HepG2 (cell line): ENCODE measurements at regions not wholly inside any gene's neighbourhood (a gene's known extent, or its start where the extent isn't known, plus 50 kb on each side); places are given as distances from the start of the nearest gene placed in this dataset.
"Not testable (repeated sequence)": the region's sequence is repeated elsewhere in the genome, so short reads cannot be mapped to it uniquely, and the experiment has no call there.

Experiments used
- EZH2 ChIP-seq: conservative IDR thresholded peaks from 2 replicates; pipeline ENCODE4 v1.6.1; 2012; ENCODE audit warnings: mild to moderate bottlenecking, low read depth, low read length, moderate library complexity
- RFX5 ChIP-seq: IDR thresholded peaks from 2 replicates; pipeline ENCODE4 v1.6.1; 2011; ENCODE audit warnings: low read depth, low read length, improper control_type of control experiment
- SMAD1 ChIP-seq: sonication (generic); formaldehyde crosslinking; IDR thresholded peaks from 2 replicates; pipeline ENCODE4 v1.4.0; 2020; ENCODE audit warnings: missing genetic modification reagents, low read depth, mild to moderate bottlenecking, borderline replicate concordance
- TRIM24 ChIP-seq: sonication (generic); formaldehyde crosslinking; IDR thresholded peaks from 2 replicates; pipeline ENCODE4 v1.8.0; 2022; ENCODE audit warnings: mild to moderate bottlenecking, missing genetic modification reagents
- ZNF609 ChIP-seq: sonication (generic); formaldehyde crosslinking; IDR thresholded peaks from 2 replicates; pipeline ENCODE4 v1.4.0; 2020; ENCODE audit warnings: mild to moderate bottlenecking, missing genetic modification reagents, borderline replicate concordance
- ZNF660 ChIP-seq: sonication (generic); formaldehyde crosslinking; IDR thresholded peaks from 2 replicates; pipeline ENCODE4 v1.5.1; 2020; ENCODE audit warnings: mild to moderate bottlenecking, low read depth, missing genetic modification reagents, borderline replicate concordance
- TF ChIP-seq, protein P1 (sequence below): sonication (generic); formaldehyde crosslinking; IDR thresholded peaks from 2 replicates; pipeline ENCODE4 v1.5.0; 2020; ENCODE audit warnings: mild to moderate bottlenecking, missing genetic modification reagents, moderate library complexity

DNA sequence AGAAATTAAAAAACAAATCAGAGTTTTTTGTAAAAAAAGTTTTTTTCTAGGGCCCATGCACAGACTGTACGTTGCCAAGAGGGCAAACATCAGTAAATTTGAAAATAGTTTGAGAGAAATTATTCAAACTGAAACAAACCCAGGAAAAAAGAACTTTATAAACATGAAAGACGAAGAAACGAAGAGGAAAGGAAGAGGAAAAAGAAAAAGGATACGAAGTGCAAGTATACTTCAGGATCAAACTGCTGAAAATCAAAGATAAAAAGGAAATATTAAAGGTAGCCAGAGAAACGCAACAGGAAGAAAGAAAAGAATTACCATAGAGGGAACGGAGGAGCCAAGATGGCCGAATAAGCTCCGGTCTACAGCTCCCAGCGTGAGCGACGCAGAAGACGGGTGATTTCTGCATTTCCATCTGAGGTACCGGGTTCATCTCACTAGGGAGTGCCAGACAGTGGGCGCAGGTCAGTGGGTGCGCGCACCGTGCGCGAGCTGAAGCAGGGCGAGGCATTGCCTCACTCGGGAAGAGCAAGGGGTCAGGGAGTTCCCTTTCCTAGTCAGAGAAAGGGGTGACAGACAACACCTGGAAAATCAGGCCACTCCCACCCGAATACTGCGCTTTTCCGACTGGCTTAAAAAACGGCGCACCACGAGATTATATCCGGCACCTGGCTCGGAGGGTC is 94.4 kb upstream of the GAS1 start:
- not testable (repeated sequence) for TF ChIP-seq EZH2; RFX5; ZNF660; TRIM24 (CRISPR knock-in tag); SMAD1 (CRISPR knock-in tag); ZNF609 (CRISPR knock-in tag)
- TF ChIP-seq, protein P1, sequence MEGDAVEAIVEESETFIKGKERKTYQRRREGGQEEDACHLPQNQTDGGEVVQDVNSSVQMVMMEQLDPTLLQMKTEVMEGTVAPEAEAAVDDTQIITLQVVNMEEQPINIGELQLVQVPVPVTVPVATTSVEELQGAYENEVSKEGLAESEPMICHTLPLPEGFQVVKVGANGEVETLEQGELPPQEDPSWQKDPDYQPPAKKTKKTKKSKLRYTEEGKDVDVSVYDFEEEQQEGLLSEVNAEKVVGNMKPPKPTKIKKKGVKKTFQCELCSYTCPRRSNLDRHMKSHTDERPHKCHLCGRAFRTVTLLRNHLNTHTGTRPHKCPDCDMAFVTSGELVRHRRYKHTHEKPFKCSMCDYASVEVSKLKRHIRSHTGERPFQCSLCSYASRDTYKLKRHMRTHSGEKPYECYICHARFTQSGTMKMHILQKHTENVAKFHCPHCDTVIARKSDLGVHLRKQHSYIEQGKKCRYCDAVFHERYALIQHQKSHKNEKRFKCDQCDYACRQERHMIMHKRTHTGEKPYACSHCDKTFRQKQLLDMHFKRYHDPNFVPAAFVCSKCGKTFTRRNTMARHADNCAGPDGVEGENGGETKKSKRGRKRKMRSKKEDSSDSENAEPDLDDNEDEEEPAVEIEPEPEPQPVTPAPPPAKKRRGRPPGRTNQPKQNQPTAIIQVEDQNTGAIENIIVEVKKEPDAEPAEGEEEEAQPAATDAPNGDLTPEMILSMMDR = not testable (repeated sequence)
